Prostate gland (tissue), 2 donors: ENCODE measurements at regions not wholly inside any gene's neighbourhood (a gene's known extent, or its start where the extent isn't known, plus 50 kb on each side); places are given as distances from the start of the nearest gene placed in this dataset.

ENCODE experiments used
- DNase-seq: peaks from one replicate; pipeline ENCODE4 v3.0.0-alpha.2; 2019; ENCODE audit warnings: low spot score
- H3K27ac ChIP-seq, 2 donors: fragments of 200-600 bp; sonication (generic); 2 replicates each; pipeline ENCODE4 v1.5.1; 2017 to 2019
- H3K27me3 ChIP-seq: fragments of 200-600 bp; sonication (generic); replicated peaks from 2 replicates; pipeline ENCODE4 v1.5.1; 2019; ENCODE audit not compliant: insufficient read depth
- H3K36me3 ChIP-seq, 2 donors: fragments of 200-600 bp; sonication (generic); 1 replicate in 1 of 2; 2 replicates in 1 of 2; pipeline versions ENCODE4 v1.5.1 to v1.8.1; 2017 to 2019
- H3K4me1 ChIP-seq: fragments of 200-600 bp; sonication (generic); replicated peaks from 2 replicates; pipeline ENCODE4 v1.5.1; 2019
- H3K4me3 ChIP-seq, 2 donors: fragments of 200-600 bp; sonication (generic); 2 replicates each; pipeline ENCODE4 v1.5.1; 2017 to 2019
- H3K9me3 ChIP-seq: fragments of 200-600 bp; sonication (generic); 2 replicates; pipeline ENCODE4 v1.5.1; 2017
- POLR2A ChIP-seq: fragments of 450-650 bp; IDR thresholded peaks from one replicate; pipeline ENCODE4 v1.6.1; 2016; ENCODE audit warnings: antibody characterized with exemption, mild to moderate bottlenecking
- POLR2AphosphoS5 ChIP-seq: sonication (generic); formaldehyde crosslinking; IDR thresholded peaks from one replicate; pipeline ENCODE4 v1.6.1; 2017; ENCODE audit warnings: antibody characterized with exemption
- WGBS: methylation state at CpG from one replicate; pipeline ENCODE4 v1.1.5; 2018; 5-methylcytosine and 5-hydroxymethylcytosine counted together
- intact Hi-C: fragments of 100-400 bp; cut with DNase I; formaldehyde crosslinking; loops from one replicate; pipeline ENCODE4 v1.14.2; 2022
- TF ChIP-seq, protein P1 (sequence below), 4 experiments: fragments of 200-600 bp in 2 of 4; fragments of 450-650 bp in 2 of 4; sonication (generic) in 2 of 4; IDR thresholded peaks; 1 replicate in 3 of 4; 2 replicates in 1 of 4; pipeline ENCODE4 v1.5.1; 2016 to 2019; ENCODE audit warnings: antibody characterized with exemption in 4 of 4, mild to moderate bottlenecking in 2 of 4, moderate library complexity in 2 of 4

DNA sequence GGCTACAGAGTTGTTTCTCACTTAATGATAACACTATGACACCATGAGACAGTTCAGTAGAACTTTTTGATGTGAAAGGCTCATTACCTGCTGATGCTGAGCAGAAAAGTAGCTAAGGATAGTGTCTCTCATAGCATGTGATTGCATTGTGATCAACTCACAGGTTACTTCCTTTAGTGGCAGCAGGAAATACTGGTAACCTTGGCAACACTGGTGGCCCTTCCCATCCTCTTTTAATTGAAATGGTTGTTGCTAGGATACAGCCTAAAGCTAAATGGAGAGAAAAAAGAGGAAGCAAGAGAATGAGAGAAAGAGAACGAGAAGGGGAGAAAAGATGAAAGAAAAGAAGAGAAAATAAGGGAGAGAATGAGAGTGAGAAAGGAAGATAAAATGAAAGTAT lies 204.7 kb upstream of the GAP43 start:
- 38% methylated on average over 1 of the region's 1 CpG for WGBS
- no peak overlapping the region for H3K4me3 ChIP-seq
- no peaks in the 10 kb centered on the region for H3K27me3 ChIP-seq
- TF ChIP-seq POLR2A (no peak), POLR2AphosphoS5 (no peak)
- intact Hi-C loops, result no loop called here
- no peak for DNase-seq
- no peak overlapping the region for H3K27ac ChIP-seq
- no peaks in the 10 kb centered on the region for H3K36me3 ChIP-seq
- no peaks in the 10 kb centered on the region for H3K4me1 ChIP-seq
- no peaks in the 10 kb centered on the region for H3K9me3 ChIP-seq

DNA sequence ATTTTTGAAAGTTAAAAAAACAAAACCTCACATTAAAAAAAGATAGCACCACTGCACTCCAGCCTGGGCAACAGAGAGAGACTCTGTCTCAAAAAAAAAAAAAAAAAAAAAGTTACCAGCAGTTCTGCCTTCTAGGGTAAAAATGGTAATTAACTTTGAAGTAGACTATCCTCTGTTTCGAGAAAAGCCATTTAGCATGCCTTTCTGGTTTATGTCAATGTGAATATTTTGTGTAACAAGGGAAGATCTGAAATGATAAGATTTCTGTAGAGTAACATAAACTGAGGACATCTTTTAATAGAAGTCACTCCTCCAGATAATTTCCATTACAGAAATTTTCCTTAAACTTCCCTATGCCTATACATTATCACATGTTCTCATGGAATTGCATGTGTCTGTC lies 203.2 kb upstream of the GAP43 start:
- H3K27me3 ChIP-seq, result no peaks in the 10 kb centered on the region
- no peak overlapping the region for H3K27ac ChIP-seq
- no peaks in the 10 kb centered on the region for H3K4me1 ChIP-seq
- TF ChIP-seq, protein P1, sequence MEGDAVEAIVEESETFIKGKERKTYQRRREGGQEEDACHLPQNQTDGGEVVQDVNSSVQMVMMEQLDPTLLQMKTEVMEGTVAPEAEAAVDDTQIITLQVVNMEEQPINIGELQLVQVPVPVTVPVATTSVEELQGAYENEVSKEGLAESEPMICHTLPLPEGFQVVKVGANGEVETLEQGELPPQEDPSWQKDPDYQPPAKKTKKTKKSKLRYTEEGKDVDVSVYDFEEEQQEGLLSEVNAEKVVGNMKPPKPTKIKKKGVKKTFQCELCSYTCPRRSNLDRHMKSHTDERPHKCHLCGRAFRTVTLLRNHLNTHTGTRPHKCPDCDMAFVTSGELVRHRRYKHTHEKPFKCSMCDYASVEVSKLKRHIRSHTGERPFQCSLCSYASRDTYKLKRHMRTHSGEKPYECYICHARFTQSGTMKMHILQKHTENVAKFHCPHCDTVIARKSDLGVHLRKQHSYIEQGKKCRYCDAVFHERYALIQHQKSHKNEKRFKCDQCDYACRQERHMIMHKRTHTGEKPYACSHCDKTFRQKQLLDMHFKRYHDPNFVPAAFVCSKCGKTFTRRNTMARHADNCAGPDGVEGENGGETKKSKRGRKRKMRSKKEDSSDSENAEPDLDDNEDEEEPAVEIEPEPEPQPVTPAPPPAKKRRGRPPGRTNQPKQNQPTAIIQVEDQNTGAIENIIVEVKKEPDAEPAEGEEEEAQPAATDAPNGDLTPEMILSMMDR (IDR thresholded peaks at IDR 0.05), result no peak
- no peak for TF ChIP-seq POLR2A
- no peak for TF ChIP-seq POLR2AphosphoS5
- no peak overlapping the region for H3K4me3 ChIP-seq
- no peak for DNase-seq
- intact Hi-C loops, result no loop called here
- H3K9me3 ChIP-seq, result no peaks in the 10 kb centered on the region
- H3K36me3 ChIP-seq, result no peaks in the 10 kb centered on the region
- WGBS, result 62% methylated on average over 1 of the region's 1 CpG

DNA sequence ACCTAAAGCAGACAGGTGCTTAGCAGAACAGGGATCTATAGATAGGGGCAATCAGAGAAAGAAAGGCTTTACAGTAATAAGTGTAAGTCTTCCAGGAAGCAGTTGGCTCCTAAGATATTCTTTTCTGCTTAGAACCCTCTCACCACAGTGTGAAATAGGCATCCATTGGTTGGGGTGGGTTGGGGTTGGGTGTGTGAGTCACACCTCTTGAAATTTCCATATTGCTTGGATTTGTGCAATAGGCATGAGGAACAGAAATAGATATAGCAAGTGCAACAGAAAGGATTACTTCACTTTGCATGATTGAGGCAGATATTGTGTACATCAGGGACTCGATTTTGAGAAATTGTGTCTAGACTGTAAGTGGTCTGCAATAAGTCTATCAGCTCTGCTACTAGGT lies 200.1 kb upstream of the GAP43 start:
- intact Hi-C loops, result no loop called here
- Histone ChIP-seq H3K4me1 (no peaks in the 10 kb centered on the region), H3K4me3 (no peak overlapping the region), H3K27me3 (no peaks in the 10 kb centered on the region), H3K9me3 (no peaks in the 10 kb centered on the region), H3K27ac (no peak overlapping the region), H3K36me3 (no peaks in the 10 kb centered on the region)
- DNase-seq, result no peak
- TF ChIP-seq POLR2AphosphoS5, result no peak
- no peak for TF ChIP-seq POLR2A
- TF ChIP-seq, protein P1 (IDR thresholded peaks at IDR 0.05), result no peak
- 84% methylated on average over 1 of the region's 1 CpG for WGBS

DNA sequence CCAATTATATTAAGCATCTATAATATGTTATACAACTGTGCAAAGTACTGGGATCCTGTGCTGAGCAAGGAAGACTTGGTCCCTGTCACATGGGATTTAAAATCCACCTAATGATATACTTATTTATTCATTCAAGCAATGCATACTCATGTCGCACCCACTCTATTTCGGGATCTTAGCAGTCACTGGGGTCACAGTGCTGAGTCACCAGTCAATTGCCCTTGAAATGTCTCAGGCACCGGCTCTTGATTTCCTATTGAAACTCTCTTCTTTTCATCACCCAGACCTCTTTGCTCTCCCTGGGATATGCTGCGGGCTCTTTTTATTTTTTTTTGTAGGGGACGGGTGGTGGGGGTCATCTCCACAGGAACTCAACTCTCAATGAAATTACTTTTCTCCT lies 194.5 kb upstream of the GAP43 start:
- no peaks in the 10 kb centered on the region for H3K27me3 ChIP-seq
- no peaks in the 10 kb centered on the region for H3K4me1 ChIP-seq
- intact Hi-C loops, result no loop called here
- no peaks in the 10 kb centered on the region for H3K9me3 ChIP-seq
- H3K27ac ChIP-seq, result no peak overlapping the region
- no peak for DNase-seq
- H3K36me3 ChIP-seq, result no peaks in the 10 kb centered on the region
- WGBS, result 84% methylated on average over 5 of the region's 5 CpGs
- no peak overlapping the region for H3K4me3 ChIP-seq
- TF ChIP-seq POLR2A, result no peak
- TF ChIP-seq POLR2AphosphoS5, result no peak
- TF ChIP-seq, protein P1 (IDR thresholded peaks at IDR 0.05), result no peak

DNA sequence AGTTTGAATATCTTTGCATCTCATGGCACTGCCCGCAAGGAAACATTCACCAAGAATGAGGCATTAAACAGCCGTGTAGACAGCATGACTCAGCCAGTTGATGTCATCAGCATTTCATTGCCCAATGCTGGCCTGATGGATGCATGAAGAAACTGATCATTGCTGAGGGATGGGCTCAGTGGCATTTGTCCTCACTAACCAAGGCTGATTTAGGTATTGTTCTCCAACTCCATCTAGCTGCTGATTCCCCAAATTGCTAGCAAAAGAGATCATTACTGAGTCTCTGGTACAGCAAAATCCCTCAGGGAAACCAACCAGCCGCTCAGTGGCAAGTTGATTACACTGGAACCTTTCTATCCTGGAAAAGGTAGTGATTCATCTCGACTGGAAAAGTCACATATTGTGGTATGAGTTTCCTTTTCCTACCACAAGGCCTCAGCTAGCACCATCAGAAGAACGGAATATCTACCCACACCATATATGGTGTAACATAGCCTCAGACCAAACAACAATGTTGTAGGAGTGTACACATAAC lies 186.5 kb upstream of the GAP43 start:
- TF ChIP-seq, protein P1 (IDR thresholded peaks at IDR 0.05), result no peak
- TF ChIP-seq POLR2AphosphoS5 (no peak), POLR2A (no peak)
- intact Hi-C loops, result no loop called here

More for the DNA sequence above, 186.5 kb upstream of the GAP43 start:
- WGBS, result 58% methylated on average over 5 of the region's 5 CpGs
- no peak for DNase-seq
- no peaks in the 10 kb centered on the region for H3K9me3 ChIP-seq
- no peaks in the 10 kb centered on the region for H3K27me3 ChIP-seq
- H3K4me3 ChIP-seq, result no peak overlapping the region
- H3K36me3 ChIP-seq, result no peaks in the 10 kb centered on the region
- H3K4me1 ChIP-seq, result no peaks in the 10 kb centered on the region
- H3K27ac ChIP-seq, result no peak overlapping the region
